Sigmoid colon (tissue), 6 donors: ENCODE measurements at regions not wholly inside any gene's neighbourhood (a gene's known extent, or its start where the extent isn't known, plus 50 kb on each side); places are given as distances from the start of the nearest gene placed in this dataset.

Experiments
- DNase-seq: peaks from one replicate; pipeline ENCODE4 v3.0.0-alpha.2; 2019
- H3K27ac ChIP-seq, 4 donors: fragments of 200-600 bp; sonication (generic); one replicate each; pipeline ENCODE4 v1.5.1; 2016 to 2019; ENCODE audit warnings: mild to moderate bottlenecking in 1 of 4
- H3K27me3 ChIP-seq, 3 donors: fragments of 200-600 bp; sonication (generic); one replicate each; pipeline ENCODE4 v1.5.1; 2019; ENCODE audit warnings: mild to moderate bottlenecking in 1 of 3
- H3K36me3 ChIP-seq, 4 donors: fragments of 200-600 bp; sonication (generic); one replicate each; pipeline ENCODE4 v1.5.1; 2016 to 2019
- H3K4me1 ChIP-seq, 4 donors: fragments of 200-600 bp; sonication (generic); one replicate each; pipeline ENCODE4 v1.5.1; 2017 to 2019
- H3K4me3 ChIP-seq, 4 donors: fragments of 200-600 bp; sonication (generic); one replicate each; pipeline ENCODE4 v1.5.1; 2017 to 2019; ENCODE audit warnings: mild to moderate bottlenecking in 2 of 4, moderate library complexity in 1 of 4
- H3K9me3 ChIP-seq, 4 donors: fragments of 200-600 bp in 3 of 4; sonication (generic) in 3 of 4; one replicate each; pipeline versions ENCODE4 v1.5.1 to v1.6.1; 2013 to 2019
- CTCF ChIP-seq, 4 experiments: fragments of 450-650 bp in 3 of 4; fragments of 200-600 bp in 1 of 4; IDR thresholded peaks; one replicate each; pipeline ENCODE4 v1.5.1; 2016 to 2019; ENCODE audit warnings: antibody characterized with exemption in 4 of 4, mild to moderate bottlenecking in 3 of 4, moderate library complexity in 2 of 4
- EP300 ChIP-seq, 4 donors: sonication (generic); formaldehyde crosslinking; IDR thresholded peaks; one replicate each; pipeline ENCODE4 v1.6.1; 2017; ENCODE audit warnings: antibody characterized with exemption in 4 of 4
- POLR2A ChIP-seq, 2 donors: fragments of 450-650 bp; IDR thresholded peaks; one replicate each; pipeline ENCODE4 v1.6.1; 2016; ENCODE audit warnings: antibody characterized with exemption in 2 of 2, mild to moderate bottlenecking in 2 of 2, moderate library complexity in 2 of 2
- POLR2AphosphoS5 ChIP-seq, 4 donors: sonication (generic); formaldehyde crosslinking; IDR thresholded peaks; one replicate each; pipeline ENCODE4 v1.6.1; 2017; ENCODE audit warnings: antibody characterized with exemption in 4 of 4
- WGBS, 2 donors: extraction: QIAGEN DNeasy Blood & Tissue Kit; methylation state at CpG; one replicate each; pipeline ENCODE4 v1.1.7; 2013; 5-methylcytosine and 5-hydroxymethylcytosine counted together
- intact Hi-C: fragments of 100-400 bp; cut with DNase I; formaldehyde crosslinking; loops from one replicate; pipeline ENCODE4 v1.15.1; 2023
- donor health status: healthy with polysubstance abuse.
- donor health status: healthy.

- Histone ChIP-seq H3K27me3 (no peaks in the 10 kb centered on the region), H3K9me3 (no peaks in the 10 kb centered on the region), H3K36me3 (no peaks in the 10 kb centered on the region), H3K27ac (no peak overlapping the region), H3K4me1 (no peaks in the 10 kb centered on the region), H3K4me3 (no peak overlapping the region)
- no peak for DNase-seq
- intact Hi-C loops: no loop called here
- 95% methylated on average over 16 of the region's 16 CpGs for WGBS, 2 donors
- TF ChIP-seq CTCF (IDR thresholded peaks at IDR 0.05): no peak
- no peak for TF ChIP-seq POLR2AphosphoS5 (IDR thresholded peaks at IDR 0.05)
- TF ChIP-seq EP300 (IDR thresholded peaks at IDR 0.05): no peak
- TF ChIP-seq POLR2A (IDR thresholded peaks at IDR 0.05): no peak
Observed at GRCh38 chr7:125468855-125469174, 539.2 kb upstream of the POT1 start.

- WGBS, 2 donors: 89 to 90% methylated on average over 17 of the region's 17 CpGs
- Histone ChIP-seq H3K9me3 (no peaks in the 10 kb centered on the region), H3K4me3 (no peak overlapping the region), H3K4me1 (no peaks in the 10 kb centered on the region), H3K27ac (no peak overlapping the region), H3K36me3 (no peaks in the 10 kb centered on the region), H3K27me3 (no peaks in the 10 kb centered on the region)
- intact Hi-C loops: no loop called here
- no peak for DNase-seq
- TF ChIP-seq POLR2A (IDR thresholded peaks at IDR 0.05) (no peak), POLR2AphosphoS5 (IDR thresholded peaks at IDR 0.05) (no peak), CTCF (IDR thresholded peaks at IDR 0.05) (no peak), EP300 (IDR thresholded peaks at IDR 0.05) (no peak)
Observed at GRCh38 chr7:125467996-125468854, 538.6 kb upstream of the POT1 start.

DNA sequence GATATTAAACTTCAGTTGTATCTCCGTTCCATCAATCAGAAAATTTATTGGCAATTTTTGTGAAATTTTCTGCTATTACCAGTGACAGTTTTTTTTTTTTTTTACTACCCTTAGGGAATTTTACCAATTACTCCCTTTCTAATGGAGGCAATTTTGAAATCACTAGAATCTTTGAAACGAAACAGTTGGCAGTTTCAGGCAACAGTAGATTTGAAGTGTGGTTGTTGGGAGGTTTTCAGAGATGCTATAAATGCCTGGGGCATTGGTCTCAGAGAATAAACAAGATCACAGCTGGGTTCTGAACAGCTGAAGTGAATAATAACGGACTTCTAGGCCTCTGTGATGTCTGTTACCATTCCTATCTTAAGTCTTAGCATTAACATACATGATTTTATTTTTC lies 535.9 kb upstream of the POT1 start:
- WGBS, 2 donors: 20 to 63% methylated on average over 3 of the region's 3 CpGs
- Histone ChIP-seq H3K27ac (no peak overlapping the region), H3K27me3 (no peaks in the 10 kb centered on the region), H3K9me3 (peaks cover 0 to 3% (median under 1%) of the 10 kb centered on the region in 4 donors), H3K4me1 (no peaks in the 10 kb centered on the region), H3K36me3 (no peaks in the 10 kb centered on the region), H3K4me3 (no peak overlapping the region)
- no peak for DNase-seq
- intact Hi-C loops: no loop called here
- TF ChIP-seq POLR2AphosphoS5 (IDR thresholded peaks at IDR 0.05) (no peak), CTCF (IDR thresholded peaks at IDR 0.05) (no peak), EP300 (IDR thresholded peaks at IDR 0.05) (no peak), POLR2A (IDR thresholded peaks at IDR 0.05) (no peak)

- DNase-seq: no peak
- Histone ChIP-seq H3K36me3 (no peaks in the 10 kb centered on the region), H3K27ac (no peak overlapping the region), H3K4me3 (no peak overlapping the region), H3K27me3 (no peaks in the 10 kb centered on the region), H3K4me1 (no peaks in the 10 kb centered on the region), H3K9me3 (peaks cover 0 to 5% (median 4%) of the 10 kb centered on the region in 4 donors)
- TF ChIP-seq POLR2AphosphoS5 (IDR thresholded peaks at IDR 0.05) (no peak), POLR2A (IDR thresholded peaks at IDR 0.05) (no peak), CTCF (IDR thresholded peaks at IDR 0.05) (no peak), EP300 (IDR thresholded peaks at IDR 0.05) (no peak)
- 91 to 97% methylated on average over 2 of the region's 2 CpGs for WGBS, 2 donors
- intact Hi-C loops: no loop called here
Observed at GRCh38 chr7:125462615-125463014, 533.0 kb upstream of the POT1 start.

DNA sequence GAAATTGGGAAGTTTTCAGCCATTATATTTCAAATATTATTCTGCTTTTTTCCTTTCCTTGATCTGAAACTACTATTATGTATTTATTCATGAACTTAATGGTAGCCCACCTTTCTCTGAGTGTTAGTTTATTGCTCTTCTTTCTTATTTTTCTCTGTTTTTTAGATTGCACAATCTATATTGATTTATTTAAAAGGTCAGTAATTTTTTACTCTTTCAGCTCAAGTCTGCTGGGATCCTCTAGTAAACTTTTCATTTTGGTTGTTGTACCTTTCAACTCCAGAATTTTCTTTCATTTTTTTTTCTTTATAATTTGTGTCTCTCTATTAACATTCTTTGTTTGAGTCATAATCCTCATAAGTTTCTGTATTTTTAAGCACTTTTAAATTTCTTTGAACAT lies 529.4 kb upstream of the POT1 start:
- Histone ChIP-seq H3K4me1 (no peaks in the 10 kb centered on the region), H3K27me3 (no peaks in the 10 kb centered on the region), H3K9me3 (peaks cover 0 to 6% (median 4%) of the 10 kb centered on the region in 4 donors), H3K4me3 (no peak overlapping the region), H3K27ac (no peak overlapping the region), H3K36me3 (no peaks in the 10 kb centered on the region)
- intact Hi-C loops: no loop called here
- TF ChIP-seq POLR2A (IDR thresholded peaks at IDR 0.05) (no peak), EP300 (IDR thresholded peaks at IDR 0.05) (no peak), CTCF (IDR thresholded peaks at IDR 0.05) (no peak), POLR2AphosphoS5 (IDR thresholded peaks at IDR 0.05) (no peak)
- DNase-seq: no peak
